Peyer's patch (tissue), 4 donors: ENCODE measurements at regions not wholly inside any gene's neighbourhood (a gene's known extent, or its start where the extent isn't known, plus 50 kb on each side); places are given as distances from the start of the nearest gene placed in this dataset.

ENCODE experiments used
- DNase-seq, 3 donors: peaks; one replicate each; pipeline ENCODE4 v3.0.0-alpha.2; 2017 to 2019
- H3K27ac ChIP-seq, 4 donors: fragments of 200-600 bp; sonication (generic); one replicate each; pipeline ENCODE4 v1.5.1; 2016 to 2019
- H3K27me3 ChIP-seq, 2 donors: fragments of 200-600 bp; sonication (generic); one replicate each; pipeline ENCODE4 v1.5.1; 2019
- H3K36me3 ChIP-seq, 3 donors: fragments of 200-600 bp; sonication (generic); one replicate each; pipeline ENCODE4 v1.5.1; 2016 to 2019
- H3K4me1 ChIP-seq, 4 donors: fragments of 200-600 bp; sonication (generic); one replicate each; pipeline ENCODE4 v1.5.1; 2016 to 2019
- H3K4me3 ChIP-seq, 4 donors: fragments of 200-600 bp; sonication (generic); 1 replicate in 3 of 4; 2 replicates in 1 of 4; pipeline ENCODE4 v1.5.1; 2016 to 2019; ENCODE audit warnings: mild to moderate bottlenecking in 1 of 4
- H3K9me3 ChIP-seq, 4 donors: fragments of 200-600 bp; sonication (generic); one replicate each; pipeline ENCODE4 v1.5.1; 2016 to 2019; ENCODE audit warnings: mild to moderate bottlenecking in 1 of 4
- CTCF ChIP-seq, 6 experiments: fragments of 450-650 bp in 4 of 6; fragments of 200-600 bp in 2 of 6; sonication (generic) in 1 of 6; IDR thresholded peaks; one replicate each; pipeline ENCODE4 v1.5.1; 2017 to 2019; ENCODE audit warnings: antibody characterized with exemption in 6 of 6, mild to moderate bottlenecking in 3 of 6, moderate library complexity in 1 of 6
- POLR2A ChIP-seq, 2 donors: fragments of 450-650 bp; IDR thresholded peaks; one replicate each; pipeline ENCODE4 v1.5.1; 2017; ENCODE audit warnings: antibody characterized with exemption in 2 of 2, mild to moderate bottlenecking in 2 of 2, moderate library complexity in 2 of 2

GRCh38 chr3:104960579-104960978 is 406.1 kb upstream of the ALCAM start:
- no peak for DNase-seq
- Histone ChIP-seq H3K27me3 (no peaks in the 10 kb centered on the region), H3K4me3 (no peak overlapping the region), H3K9me3 (no peaks in the 10 kb centered on the region), H3K27ac (no peak overlapping the region), H3K4me1 (no peaks in the 10 kb centered on the region), H3K36me3 (no peaks in the 10 kb centered on the region)
- TF ChIP-seq POLR2A (IDR thresholded peaks at IDR 0.05) (no peak), CTCF (IDR thresholded peaks at IDR 0.05) (no peak)

GRCh38 chr3:104961851-104962250 is 404.9 kb upstream of the ALCAM start:
- Histone ChIP-seq H3K4me3 (no peak overlapping the region), H3K9me3 (no peaks in the 10 kb centered on the region), H3K36me3 (no peaks in the 10 kb centered on the region), H3K27me3 (no peaks in the 10 kb centered on the region), H3K4me1 (no peaks in the 10 kb centered on the region), H3K27ac (no peak overlapping the region)
- no peak for TF ChIP-seq POLR2A (IDR thresholded peaks at IDR 0.05)
- no peak for TF ChIP-seq CTCF (IDR thresholded peaks at IDR 0.05)
- DNase-seq = no peak

GRCh38 chr3:104974316-104974715 is 392.4 kb upstream of the ALCAM start:
- Histone ChIP-seq H3K27ac (no peak overlapping the region), H3K4me1 (no peaks in the 10 kb centered on the region), H3K4me3 (no peak overlapping the region), H3K9me3 (no peaks in the 10 kb centered on the region), H3K36me3 (no peaks in the 10 kb centered on the region), H3K27me3 (no peaks in the 10 kb centered on the region)
- TF ChIP-seq POLR2A (IDR thresholded peaks at IDR 0.05) (no peak), CTCF (IDR thresholded peaks at IDR 0.05) (no peak)
- no peak for DNase-seq

GRCh38 chr3:104977719-104978118 is 389.0 kb upstream of the ALCAM start:
- H3K36me3 ChIP-seq = no peaks in the 10 kb centered on the region
- H3K27me3 ChIP-seq = no peaks in the 10 kb centered on the region
- H3K4me3 ChIP-seq = no peak overlapping the region
- H3K4me1 ChIP-seq = no peaks in the 10 kb centered on the region
- no peak overlapping the region for H3K27ac ChIP-seq
- no peaks in the 10 kb centered on the region for H3K9me3 ChIP-seq
- TF ChIP-seq POLR2A (IDR thresholded peaks at IDR 0.05) (no peak), CTCF (IDR thresholded peaks at IDR 0.05) (no peak)
- no peak for DNase-seq

GRCh38 chr3:104982130-104982529 is 384.6 kb upstream of the ALCAM start:
- no peak for TF ChIP-seq CTCF (IDR thresholded peaks at IDR 0.05)
- TF ChIP-seq POLR2A (IDR thresholded peaks at IDR 0.05) = no peak
- no peak overlapping the region for H3K4me3 ChIP-seq
- no peaks in the 10 kb centered on the region for H3K36me3 ChIP-seq

GRCh38 chr3:104987859-104988258 is 378.9 kb upstream of the ALCAM start:
- Histone ChIP-seq H3K4me1 (no peaks in the 10 kb centered on the region), H3K9me3 (no peaks in the 10 kb centered on the region), H3K36me3 (no peaks in the 10 kb centered on the region), H3K27me3 (no peaks in the 10 kb centered on the region), H3K27ac (no peak overlapping the region), H3K4me3 (no peak overlapping the region)
- TF ChIP-seq POLR2A (IDR thresholded peaks at IDR 0.05) (no peak), CTCF (IDR thresholded peaks at IDR 0.05) (no peak)
- DNase-seq = no peak

More at GRCh38 chr3:104982130-104982529, 384.6 kb upstream of the ALCAM start:
- Histone ChIP-seq H3K27me3 (no peaks in the 10 kb centered on the region), H3K4me1 (no peaks in the 10 kb centered on the region), H3K27ac (no peak overlapping the region), H3K9me3 (no peaks in the 10 kb centered on the region)
- no peak for DNase-seq
